NCI-H1092 (cell line): ENCODE measurements at regions not wholly inside any gene's neighbourhood (a gene's known extent, or its start where the extent isn't known, plus 50 kb on each side); places are given as distances from the start of the nearest gene placed in this dataset.

Experiments used
- DNase-seq: peaks from one replicate; lab custom pipeline; 2025; lab: John Stamatoyannopoulos, UW

DNA sequence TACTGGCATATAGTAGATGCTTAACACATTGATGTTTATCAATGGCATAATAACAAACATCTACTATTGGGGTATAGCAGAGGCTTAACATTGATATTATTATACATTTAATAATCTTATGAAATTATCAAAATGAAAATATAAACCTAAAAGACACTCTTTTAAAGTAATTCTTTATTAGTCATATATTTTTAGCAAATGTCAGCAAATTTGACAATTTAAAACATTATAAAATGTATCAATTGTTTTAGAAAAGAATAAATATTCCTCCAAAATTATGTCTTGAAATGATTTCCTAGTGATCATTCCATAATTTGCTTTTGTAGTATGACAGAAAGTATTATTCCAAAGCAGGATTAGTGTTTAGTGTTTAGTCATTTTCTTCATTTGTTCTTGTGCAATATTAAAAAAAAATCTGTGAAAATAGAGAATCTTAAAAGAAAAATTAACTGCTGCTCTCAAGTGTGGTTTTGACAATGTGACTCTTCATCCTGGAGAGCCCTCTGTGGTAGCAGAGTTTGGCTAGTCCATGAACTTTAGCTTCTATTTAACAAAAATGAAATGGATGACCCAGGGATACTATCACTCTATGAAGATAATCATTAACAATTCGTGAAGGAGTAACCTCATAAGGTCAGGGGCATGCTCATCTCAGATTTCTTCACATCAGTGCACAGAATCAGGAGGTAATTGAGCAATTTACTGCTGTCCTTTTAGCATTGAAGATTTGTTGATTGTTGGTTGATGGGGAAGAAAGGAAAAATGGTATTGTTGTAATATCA lies 1018.5 kb downstream of the LRFN5 start:
- no peak for DNase-seq

DNA sequence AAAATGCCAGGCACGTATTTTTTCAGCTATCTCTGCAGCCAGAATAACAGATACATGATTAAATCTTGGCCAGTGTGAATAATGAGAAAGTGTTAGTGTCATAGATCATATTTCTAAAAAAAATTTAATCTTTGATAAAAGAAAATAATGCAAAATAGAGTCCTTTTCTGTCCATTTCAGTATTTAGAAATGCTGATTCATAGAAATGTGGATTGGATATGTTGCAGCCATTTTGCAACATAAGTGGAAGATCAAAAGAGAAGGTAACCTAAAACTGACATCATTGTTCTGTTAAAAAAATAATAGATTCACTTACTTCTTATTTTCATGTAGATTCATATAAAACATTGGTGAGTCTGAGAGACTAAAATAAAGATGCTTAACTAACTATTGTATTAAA lies 1010.3 kb downstream of the LRFN5 start:
- no peak for DNase-seq

- DNase-seq, result no peak
Measured at GRCh38 chr14:42606839-42607238, 1000.2 kb downstream of the LRFN5 start.

GRCh38 chr14:42602336-42602845 lies 995.7 kb downstream of the LRFN5 start:
- no peak for DNase-seq

DNA sequence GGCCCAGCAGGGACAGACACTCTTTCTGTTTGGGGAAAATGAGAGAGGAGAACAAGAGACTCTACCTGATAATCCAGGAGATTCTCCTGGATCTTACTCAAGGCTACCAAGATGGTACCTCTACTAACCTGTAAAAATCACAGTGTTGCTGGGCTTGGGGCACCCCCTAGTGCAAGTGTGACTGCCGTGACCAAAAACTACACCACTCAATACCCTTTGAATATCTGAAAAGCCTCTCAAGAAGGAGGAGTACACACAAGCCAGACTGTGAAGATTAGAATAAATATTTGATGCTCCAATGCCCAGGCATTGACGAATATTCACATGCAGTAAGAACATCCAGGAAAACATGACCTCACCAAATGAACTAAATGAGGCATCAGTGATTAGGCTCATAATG lies 965.4 kb downstream of the LRFN5 start:
- no peak for DNase-seq

- no peak for DNase-seq
Measured at GRCh38 chr14:42569227-42569626, 962.6 kb downstream of the LRFN5 start.

DNA sequence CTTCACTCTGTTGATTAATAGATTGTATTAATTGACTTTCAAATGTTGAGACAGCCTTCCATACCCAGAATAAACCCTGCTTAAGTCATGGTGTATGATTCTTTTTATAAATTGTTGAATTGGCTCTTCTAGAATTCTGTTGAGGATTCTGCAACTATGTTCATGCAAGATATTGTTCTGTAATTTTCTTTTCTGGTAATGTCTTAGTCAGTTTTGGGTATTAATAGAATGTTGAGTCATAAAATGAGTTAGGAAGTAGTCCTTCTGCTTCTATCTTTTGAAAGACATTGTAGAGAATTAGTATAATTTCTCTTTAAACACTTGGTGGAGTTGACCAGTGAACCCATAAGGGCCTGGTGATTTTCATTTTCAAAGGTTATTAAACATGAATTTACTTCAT lies 958.9 kb downstream of the LRFN5 start:
- DNase-seq, result no peak

GRCh38 chr14:42563313-42563712 lies 956.6 kb downstream of the LRFN5 start:
- DNase-seq, result no peak

GRCh38 chr14:42556551-42556950 lies 949.9 kb downstream of the LRFN5 start:
- DNase-seq, result peak; percentile 64

- no peak for DNase-seq
Measured at GRCh38 chr14:42555365-42555764, 948.7 kb downstream of the LRFN5 start.

DNA sequence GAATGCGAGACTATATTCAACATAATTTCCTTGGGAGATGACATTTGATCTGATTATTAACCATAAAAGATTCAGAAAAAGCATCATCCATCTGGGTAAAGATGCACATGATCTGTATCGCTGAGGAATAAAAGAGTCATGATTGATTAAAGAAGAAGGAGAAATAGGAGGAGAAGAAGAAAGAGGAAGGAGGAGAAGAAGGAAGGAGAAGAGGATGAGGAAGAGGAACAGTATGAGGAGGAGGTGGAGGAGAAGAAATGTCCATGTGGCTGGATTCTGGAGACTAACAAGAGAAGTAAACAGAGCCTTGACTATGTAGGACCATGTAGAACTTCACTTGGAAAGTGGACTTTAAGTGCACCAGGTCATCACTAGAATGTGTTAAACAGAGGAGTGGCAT lies 947.4 kb downstream of the LRFN5 start:
- no peak for DNase-seq

GRCh38 chr14:42550310-42550709 lies 943.6 kb downstream of the LRFN5 start:
- no peak for DNase-seq

- DNase-seq, result no peak
Measured at GRCh38 chr14:42548349-42548748, 941.7 kb downstream of the LRFN5 start.

- no peak for DNase-seq
Measured at GRCh38 chr14:42545636-42546035, 939.0 kb downstream of the LRFN5 start.

DNA sequence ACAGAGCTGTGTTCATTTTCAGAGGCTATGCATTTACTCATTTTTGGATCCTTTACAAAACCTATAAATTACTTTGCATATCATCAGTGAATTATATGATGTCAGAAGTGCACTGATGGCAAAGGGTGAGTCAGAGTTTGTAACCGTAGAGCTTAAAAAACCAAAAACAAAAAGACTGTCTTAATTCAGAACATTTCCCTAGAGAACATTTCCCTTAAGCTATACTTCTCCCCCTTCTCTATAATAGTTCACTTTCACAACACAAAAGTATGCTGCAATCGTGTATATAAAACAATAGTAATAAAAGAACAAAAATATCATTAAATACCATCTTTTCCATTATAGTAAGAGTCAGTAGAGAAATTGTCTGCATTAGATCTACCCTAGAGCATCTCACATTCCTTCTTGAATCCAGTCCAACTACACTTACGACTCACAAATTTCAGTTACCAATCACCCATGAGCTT lies 934.9 kb downstream of the LRFN5 start:
- DNase-seq, result no peak

DNA sequence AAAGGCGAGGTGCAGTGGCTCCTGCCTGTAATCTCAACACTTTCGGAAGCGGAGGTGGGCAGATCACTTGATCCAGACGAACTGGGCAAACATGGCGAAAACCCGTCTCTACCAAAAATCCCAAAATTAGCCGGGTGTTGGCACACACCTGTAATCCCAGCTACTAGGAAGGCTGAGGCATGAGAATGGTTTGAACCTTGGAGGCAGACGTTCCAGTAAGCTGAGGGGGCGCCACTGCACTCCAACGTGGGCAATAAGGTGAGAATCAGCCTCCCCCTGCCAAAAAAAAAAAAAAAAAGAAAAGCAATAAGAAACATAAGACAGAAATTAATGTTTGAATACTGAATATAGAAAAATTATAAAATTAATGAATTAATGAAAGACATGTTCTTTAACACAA lies 928.7 kb downstream of the LRFN5 start:
- DNase-seq, result no peak

- no peak for DNase-seq
Measured at GRCh38 chr14:42533476-42533875, 926.8 kb downstream of the LRFN5 start.

DNA sequence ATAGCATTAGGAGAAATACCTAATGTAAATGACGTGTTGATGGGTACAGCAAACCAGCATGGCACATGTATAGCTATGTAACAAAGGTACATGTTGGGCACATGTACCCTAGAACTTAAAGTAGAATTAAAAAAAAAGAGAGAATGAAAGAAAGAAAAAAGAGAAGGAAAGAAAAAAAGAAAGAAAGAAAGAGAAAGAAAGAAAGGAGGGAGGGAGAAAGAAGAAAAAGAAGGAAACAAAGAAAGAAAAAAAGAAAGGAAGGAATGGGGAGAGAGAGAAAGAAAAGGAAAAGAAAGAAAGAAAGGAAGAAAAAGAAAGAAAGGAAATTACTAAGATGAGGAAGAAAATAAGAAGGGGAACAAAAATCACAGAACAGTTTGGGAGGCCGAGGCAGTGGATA lies 925.5 kb downstream of the LRFN5 start:
- no peak for DNase-seq

DNA sequence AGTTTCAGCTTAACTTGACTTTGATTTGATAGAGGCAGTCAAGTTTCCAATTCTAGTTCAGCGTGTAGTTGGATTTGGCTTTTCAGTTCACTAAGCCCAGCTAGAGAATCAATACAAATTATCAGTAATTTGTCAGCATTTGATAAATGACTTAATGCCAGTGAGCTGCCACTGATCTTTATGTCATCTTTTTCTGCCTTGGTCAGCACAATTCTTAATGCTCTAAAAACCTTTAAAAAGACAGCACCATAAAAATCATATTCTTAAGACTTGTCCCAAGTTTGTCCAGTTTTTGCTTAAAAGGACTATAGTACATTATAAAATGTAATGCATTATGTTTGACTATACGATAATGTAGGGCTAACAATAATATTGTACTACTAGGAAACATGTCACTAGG lies 920.5 kb downstream of the LRFN5 start:
- DNase-seq, result no peak

DNA sequence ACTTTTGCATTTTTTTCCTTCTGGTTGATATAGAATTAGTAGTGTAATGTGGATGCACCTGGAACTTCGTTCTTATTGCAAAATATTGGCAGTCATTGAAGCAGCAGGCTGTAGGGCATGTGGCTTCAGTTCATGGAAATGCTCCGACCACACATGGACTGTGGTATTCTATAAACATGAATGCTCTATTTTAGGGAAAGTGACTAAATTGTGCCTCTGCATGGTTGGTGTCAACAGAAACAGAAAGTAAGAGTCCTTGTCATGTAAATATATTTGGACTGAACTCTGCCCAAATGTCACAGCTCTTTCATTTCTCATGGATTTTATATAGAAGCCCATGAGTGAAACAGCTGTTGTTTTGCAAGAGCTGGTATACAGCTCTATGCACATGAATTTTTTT lies 917.0 kb downstream of the LRFN5 start:
- no peak for DNase-seq

GRCh38 chr14:42517806-42518500 lies 911.3 kb downstream of the LRFN5 start:
- no peak for DNase-seq

- no peak for DNase-seq
Measured at GRCh38 chr14:42513837-42514236, 907.2 kb downstream of the LRFN5 start.

DNA sequence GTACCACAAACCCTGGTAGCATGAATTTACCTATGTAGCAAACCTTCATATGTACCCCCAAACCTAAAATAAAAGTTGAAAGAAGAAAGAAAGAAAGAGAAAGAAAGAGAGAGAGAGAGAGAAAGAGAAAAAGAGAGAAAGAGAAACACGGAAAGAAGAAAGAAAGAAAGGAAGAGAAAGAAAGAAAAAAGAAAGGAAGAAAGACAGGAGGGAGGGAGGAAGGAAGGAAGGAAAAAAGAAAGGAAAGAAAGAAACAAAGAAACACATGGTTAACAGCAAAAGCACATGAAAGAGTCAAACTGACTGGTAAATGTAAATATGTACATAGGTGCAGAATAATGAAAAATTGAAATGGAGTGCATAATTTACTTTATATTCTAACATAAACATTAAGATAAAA lies 903.4 kb downstream of the LRFN5 start:
- DNase-seq, result no peak
